Activated CD4-positive, alpha-beta T cell treated with anti-CD3 and anti-CD28 coated beads, Interleukin-2, Interleukin-6, amounts not matched to agents 100 ng/mL and 50 ng/mL, durations not matched to agents 16 hours and 8 hours (primary cell): ENCODE measurements at regions not wholly inside any gene's neighbourhood (a gene's known extent, or its start where the extent isn't known, plus 50 kb on each side); places are given as distances from the start of the nearest gene placed in this dataset.

Experiments
- DNase-seq: peaks from one replicate; pipeline ENCODE4 v3.0.0-alpha.2; 2020

DNA sequence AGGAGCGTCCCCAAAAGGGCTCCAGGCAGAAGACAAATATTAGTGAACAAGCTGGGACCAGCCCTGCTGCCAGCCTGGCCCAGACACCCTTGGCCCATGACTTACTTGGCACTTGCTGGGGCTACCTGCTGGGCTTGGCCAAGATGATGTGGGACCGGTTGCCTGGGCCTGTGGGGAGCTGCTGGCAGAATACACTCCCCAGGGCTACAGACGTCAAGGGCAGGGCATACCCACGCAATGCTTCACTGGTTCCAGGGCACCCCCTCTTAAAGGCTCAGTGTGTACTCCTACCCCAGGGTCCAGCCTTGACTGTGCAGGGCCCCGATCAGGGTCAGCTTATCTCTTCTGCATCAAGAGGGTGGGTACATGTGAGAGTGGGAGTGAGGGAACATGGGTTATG lies 106.5 kb upstream of the SLC2A1 start:
- no peak for DNase-seq

DNA sequence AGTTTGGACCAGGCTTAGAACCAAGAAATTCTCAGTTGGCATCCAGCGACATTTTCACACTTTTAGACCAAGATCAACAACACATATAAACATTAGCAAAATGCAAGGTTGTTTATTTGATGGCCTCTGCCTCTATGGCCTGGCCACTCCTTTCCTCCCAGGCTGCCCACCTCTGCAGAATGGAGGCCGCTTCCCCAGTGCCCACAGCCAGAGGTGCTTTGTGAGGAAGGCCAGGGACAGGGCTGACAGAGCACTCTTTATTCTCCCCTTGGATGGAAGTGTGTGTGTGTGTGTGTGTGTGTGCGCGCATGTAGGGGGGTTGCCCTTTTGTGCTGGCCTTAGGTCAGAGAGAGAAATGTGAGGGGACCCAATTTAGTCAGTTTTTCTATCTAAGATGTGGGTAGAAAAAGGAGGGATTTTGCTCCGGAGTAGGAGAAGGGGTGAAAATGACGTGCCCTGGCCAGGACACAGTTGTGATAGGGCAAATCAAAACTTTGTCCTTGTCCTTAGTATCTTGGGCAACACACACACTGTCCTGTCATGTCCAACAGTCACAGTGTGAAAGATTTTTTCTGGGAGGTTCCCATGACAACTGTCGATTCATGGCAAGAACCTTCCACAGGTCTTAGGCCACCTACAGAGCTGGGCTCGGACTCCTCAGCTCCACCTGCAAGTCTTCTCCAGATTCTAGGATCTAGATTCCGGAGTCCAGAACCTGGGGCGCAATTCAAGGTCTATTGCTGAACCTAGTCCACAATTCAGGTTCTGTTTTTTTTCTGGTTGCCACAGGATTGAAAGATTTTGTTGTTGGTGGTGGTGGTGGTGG lies 104.9 kb upstream of the SLC2A1 start:
- no peak for DNase-seq

DNA sequence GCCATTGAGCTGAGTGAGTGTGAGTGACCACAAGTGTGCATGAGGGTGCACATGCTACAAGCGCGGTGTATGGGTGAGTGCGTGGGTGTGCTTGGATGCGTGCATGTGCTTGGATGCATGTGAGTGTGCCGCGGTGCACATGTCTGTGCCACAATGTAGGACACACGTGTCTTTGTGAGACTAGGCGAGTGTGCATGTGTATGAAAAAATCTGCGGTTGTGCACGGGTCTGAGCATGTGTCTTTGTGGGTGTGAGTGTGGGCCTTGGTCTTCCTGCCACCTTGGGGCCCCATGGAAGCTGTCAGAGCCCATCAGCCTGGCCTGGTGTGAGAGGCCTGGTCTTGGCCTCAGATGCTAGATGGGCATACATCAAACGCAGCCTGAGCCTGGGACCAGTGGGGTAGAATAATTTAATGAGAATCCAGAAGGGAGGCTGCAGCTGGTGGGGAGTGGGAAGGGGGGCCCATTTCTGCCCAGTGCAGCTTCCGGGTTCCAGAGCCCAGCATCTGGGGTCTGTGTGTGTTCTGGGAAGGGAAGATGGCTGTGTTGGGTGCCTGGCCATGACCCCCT lies 103.9 kb upstream of the SLC2A1 start:
- DNase-seq, result no peak

DNA sequence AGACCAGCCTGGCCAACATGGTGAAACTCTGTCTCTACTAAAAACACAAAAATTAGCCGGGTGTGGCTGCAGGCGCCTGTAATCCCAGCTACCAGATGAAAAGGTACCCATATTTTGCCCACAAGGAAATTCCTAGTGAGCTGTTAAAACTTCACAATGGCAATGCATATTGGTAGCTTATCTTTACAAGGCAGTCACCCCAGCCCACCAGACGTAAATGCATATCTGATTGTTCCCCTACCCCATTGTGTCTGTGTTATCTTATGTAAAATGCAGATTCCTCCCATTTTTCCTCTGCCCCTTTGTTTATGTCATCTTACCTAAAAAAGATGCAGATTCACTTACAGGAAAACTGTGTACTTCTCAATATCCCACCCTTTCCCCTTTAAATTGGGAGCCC lies 103.1 kb upstream of the SLC2A1 start:
- DNase-seq, result no peak

DNA sequence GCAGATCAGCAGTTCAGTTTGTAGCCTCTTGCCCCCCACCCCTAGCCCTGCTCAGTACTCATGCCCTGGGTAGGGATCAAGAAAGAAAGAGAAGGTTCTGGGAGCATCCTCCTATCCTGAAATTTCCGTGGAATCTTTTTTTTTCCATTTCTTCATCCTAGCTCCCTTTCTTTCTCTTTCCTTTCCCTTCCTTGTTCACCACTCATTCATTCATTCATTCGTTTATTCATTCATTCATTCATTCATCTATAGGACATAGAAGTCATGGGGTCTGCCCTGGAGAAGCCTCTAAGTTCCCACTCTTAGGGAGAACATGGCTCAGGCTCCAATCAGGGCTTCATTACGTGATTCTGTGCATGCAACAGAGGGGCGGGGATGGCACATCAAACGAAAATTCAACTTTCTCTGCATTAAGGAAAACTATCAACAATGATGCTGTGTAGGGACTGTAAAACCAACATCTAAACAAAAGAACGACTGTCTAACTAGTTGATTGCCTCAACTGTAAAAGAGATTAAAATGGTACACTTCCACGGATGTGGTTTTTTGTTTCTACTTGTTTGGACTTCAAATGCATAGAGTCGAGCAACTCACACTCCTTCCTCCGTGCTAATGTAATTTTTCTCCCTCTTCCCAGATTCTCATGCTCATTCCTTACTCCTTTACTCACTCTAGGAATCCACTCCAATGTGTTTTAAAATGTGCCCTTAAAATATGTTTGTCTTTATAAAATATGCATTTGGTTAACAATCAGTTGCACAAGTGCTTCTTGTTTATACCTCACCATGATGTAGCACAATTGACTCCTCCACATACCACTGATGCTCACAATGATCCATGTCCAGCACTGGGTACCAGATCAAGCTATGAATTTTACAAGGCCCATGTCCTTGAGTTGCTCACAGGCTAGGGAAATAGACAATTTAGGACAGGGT lies 101.2 kb upstream of the SLC2A1 start:
- DNase-seq, result no peak

DNA sequence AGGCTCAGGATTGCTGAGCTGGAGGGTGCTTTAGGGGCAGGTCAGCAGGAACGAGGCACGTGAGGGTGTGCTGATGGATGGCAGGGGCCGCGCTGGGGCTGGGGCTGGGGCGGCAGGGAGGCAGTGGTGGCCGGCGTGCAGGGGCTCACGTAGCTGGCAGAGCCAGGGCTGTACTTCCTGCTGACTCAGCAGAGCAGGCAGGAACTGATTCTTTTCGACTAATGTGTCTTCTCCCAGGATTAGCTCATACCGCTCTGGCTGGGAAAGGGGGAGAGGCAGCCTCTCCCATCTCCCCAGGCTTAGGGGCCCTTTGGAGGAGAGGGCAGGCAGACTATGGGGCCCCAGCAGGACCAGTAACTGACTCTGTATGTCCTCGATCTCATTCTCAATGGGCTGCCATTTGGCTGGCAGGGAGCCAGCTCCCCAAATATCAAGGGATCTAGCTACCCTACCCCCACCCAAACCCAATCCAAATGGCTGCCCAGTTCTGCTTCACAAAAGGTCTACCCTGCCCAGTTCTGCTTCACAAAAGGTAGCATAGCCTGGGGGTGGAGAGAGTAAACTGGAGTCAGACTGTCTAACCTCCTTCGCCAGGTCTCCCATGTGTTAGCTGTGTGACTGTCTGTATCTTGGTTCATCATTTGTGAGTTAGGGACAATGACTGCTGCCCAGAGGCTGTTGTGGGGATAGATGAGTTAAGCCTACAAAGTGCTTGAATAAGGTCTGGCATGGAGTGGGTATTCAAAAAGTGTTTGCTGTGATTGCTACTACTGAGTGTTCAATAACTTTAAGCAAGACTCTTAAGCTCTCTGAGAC lies 100.1 kb upstream of the SLC2A1 start:
- peak; percentile 39 for DNase-seq

DNA sequence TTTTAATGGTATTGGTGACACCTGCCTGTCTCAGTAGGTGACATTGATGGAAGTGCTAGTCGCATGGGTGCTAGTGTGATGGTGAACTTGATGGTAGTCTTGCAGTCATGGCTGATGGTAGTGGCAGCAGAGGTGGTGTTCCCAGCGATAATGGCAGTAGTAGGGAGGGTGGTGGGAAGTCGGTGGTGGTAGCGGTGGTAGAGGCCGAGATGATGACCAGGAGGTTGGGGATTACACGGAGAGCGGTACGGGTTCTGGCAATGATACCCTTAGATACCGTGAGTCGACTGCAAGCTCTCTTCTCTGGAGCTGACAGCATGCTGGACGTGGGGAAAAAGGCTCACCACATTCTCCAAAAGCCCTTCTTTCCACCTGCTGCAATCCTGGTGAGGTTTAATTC lies 99.4 kb upstream of the SLC2A1 start:
- no peak for DNase-seq

DNA sequence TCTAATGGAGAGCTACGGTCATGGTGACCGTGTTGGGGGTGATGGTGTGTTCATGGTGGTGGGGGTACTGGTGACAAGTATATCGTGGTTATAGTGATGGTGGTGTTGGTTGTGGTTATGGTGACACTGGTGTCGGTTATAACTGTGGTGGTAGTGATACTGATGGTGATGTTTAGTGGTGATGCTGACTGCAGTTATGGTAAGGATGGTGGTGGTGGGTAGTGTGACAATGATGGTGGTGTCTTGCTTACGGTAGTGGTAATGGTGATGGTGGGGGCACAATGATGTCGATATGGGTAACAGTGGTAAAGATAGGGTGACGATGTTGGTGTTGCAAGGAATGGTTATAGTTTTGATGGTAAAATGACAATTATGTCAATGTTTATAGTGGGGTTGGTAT lies 98.9 kb upstream of the SLC2A1 start:
- DNase-seq, result no peak

DNA sequence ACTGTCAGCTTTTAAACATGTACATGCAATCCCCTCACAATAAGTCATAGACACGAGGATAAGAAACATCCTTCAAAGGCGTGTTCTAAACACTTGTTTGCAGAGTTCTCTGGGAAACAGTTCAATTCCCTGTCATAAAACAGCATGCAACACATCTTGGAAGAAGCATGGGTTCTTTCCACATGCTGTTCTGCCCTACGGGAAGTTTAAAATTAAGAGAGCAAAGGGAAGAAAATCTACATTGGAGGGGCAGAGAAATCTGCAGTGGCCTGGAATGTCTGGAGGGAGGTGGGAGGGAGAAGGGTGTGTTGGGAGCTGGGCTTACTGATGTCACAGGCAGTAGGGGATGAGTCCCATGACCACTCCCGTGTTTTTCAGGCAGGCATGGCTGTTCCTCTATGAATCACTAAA lies 98.3 kb upstream of the SLC2A1 start:
- no peak for DNase-seq

DNA sequence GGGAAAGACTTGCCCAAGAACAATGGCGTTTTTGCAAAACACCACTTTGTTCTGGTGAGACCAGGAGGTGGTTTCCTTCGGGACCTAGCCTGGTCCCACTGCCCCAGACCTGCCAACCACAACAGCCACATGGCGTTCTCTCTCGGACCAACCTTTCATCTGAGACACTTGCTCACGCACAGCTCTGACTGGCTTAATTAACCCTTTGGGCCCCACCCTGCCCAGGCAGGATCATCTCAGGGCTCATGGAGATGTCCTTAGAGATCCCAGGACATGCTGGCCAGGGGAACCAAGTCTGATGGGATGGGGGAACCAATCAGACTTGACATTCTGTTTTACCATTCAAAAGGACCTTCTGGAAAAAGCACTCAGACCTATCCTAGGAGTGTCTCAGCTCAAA lies 97.8 kb upstream of the SLC2A1 start:
- no peak for DNase-seq

DNA sequence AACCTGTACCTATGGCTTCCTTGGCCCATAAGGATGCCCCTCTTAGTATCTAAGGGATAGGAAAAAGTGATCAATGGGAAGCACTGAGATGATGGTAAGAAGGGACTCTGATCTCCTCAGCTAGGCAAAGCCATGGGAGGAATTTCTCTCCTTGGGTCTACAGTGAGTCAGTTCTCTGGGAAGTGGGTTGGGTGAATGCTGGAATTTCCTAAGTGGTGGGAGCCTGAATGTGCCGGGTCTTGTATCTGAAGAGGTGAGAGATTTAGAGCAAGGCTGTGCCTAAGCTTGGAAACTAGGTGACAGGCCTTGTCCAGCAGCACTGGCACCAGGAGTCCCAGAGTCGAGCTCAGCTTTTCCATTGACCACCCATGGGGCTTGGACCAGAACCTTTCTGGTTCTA lies 96.3 kb upstream of the SLC2A1 start:
- no peak for DNase-seq

DNA sequence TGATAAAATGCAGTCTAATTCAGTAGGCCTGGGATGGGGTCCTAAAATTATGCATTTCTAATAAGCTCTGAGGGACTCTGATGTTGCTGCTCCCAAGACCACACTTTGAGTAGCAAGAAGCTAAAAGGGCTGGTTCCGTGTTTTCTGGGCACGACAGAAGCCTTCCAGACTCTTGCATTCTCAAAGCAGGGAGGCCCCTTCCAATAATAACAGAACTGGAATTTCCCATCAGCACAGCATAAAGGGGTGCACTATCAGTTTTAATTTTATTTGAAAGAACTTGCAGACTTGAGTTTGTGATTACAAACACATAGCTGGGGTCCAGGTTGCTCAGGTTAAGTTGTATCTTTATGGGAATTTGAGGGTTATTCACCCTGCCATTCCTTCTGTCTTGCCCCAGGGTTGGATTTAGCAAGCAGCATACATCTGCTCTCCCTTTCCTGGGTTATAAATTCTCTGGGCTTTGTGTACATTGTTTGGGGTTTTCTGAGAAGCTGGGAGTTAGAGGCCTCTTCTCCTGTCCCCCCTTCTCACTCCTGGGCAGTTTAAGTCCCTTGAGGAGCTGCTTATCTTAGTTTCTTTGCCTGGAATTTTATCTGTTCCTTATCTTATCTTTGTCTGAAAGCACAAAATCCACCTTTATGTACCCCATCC lies 94.2 kb upstream of the SLC2A1 start:
- DNase-seq, result no peak

DNA sequence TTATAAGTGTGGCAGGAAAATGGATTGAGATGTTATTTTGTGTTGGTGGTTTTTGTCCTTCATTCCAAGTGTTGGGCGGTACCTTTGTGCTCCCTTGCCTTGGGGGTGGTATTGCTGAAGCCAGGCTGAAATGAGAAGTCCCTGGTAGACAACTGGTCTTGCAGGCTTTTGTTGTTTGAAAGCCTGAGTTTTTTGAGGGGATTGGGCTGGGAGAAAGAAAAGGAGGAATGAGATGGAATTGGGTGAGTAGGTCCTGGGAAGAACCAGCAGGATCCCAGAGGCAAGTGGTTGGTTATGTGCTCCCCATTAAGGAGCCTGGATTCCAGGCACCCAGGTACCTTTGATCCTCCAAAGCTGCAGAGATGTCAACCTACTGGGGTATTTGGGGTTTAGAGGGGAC lies 93.7 kb upstream of the SLC2A1 start:
- no peak for DNase-seq

DNA sequence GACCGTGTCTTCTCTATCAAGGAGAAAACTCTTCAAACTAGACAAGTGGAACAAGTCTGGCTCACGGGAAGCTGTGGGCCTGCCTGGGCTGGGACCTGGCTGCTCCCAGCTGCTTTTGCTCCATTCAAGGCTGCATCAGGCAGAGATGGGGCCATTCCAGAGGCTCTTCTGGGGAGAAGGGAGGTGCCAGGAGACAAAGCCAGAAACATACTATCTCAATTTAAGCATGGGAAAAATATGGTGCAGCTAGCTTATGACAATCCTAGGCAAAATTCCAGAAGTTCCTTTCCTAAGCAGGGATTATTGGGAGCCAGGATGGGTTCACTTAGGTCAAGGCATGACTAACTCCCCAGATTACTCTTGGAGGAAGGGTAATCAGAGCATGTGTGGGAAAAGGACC lies 90.8 kb upstream of the SLC2A1 start:
- no peak for DNase-seq

DNA sequence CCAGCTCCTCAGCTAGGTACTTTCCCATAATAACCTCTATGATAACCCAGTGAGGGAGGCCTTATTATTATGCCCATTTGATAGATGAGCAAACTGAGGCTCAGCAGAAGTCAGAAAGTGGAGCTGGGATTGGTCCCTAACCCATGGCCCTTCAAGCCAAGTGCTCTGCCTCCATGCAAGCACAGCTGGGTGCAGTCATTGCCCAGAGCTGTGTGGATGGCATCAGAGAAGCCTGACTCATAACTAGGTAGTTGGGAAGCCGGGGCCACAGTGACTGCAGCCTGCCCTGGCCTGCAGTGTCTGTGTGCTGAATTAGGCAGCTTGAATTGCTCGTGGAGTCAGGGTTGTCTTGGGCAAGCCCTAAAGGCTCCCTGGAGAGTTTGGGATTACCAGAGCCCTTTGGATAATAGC lies 89.9 kb upstream of the SLC2A1 start:
- DNase-seq, result no peak

DNA sequence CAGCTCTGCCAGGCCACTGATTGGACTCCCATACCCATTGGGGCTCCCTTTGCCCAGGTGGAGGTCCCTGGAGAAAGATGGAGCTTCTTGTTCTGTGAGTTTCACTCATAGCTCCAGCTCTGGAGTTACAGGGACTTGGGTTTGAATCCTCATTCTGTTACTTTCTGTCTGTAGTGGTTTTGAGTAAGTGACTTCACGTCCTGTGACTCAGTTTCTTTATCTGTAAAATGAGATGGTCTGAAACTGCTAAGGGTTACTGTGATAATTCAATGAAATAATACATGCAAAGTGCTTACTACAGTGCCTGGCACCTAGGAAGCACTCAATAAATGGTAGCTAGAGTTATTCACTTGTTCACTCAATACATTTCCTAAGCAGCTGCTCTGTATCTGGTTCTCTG lies 88.5 kb upstream of the SLC2A1 start:
- DNase-seq, result no peak

DNA sequence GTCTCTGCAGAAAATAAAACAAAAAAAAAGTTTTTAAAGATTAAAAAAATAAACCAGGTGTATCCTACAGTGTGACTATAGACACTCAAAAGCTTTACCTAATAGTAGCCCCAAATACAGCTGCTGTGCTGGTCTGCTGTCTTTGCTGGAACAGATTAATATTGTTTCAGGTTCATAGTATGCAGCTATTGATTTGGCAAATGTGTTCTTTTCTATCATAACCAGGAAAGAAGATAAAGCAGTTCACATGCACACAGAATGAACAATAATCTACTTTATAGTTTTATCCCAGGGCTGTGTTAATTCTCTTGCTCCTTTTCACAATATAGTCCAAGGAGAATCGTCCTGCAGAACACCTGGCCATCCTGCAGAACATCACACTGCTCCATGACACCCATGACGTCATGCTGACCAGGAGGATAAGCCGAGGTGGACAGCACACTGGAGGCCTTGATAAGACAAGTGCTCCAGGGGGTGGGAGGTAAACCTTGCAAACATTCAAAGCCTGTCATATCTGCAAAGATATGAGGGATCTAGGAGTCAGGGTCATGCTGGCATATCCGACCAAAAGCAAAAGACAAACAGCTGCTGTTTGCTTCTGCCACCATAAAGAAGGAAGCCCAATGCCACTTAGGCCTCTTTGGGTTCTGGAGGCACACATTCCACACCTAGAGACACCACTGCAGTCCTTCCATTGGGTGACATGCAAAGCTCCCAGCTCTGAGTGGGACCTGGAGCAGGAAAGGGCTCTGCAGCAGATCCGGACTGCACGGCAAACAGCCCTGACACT lies 86.1 kb upstream of the SLC2A1 start:
- DNase-seq, result no peak

DNA sequence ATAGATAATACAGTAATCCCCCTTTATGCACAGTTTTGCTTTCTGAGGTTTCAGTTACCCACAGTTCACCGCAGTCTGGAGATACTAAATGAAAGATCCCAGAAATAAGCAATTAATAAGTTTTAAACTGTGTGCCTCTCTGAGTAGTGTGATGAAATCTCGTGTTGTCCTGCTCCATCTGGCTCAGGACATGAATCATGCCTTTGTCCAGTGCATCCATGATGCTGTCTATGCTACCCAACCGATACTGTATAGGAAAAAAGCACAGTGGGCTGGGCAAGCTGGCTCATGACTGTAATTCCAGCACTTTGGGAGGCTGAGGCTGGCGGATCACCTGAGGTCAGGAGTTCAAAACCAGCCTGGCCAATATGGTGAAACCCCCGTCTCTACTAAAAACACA lies 85.0 kb upstream of the SLC2A1 start:
- DNase-seq, result no peak

DNA sequence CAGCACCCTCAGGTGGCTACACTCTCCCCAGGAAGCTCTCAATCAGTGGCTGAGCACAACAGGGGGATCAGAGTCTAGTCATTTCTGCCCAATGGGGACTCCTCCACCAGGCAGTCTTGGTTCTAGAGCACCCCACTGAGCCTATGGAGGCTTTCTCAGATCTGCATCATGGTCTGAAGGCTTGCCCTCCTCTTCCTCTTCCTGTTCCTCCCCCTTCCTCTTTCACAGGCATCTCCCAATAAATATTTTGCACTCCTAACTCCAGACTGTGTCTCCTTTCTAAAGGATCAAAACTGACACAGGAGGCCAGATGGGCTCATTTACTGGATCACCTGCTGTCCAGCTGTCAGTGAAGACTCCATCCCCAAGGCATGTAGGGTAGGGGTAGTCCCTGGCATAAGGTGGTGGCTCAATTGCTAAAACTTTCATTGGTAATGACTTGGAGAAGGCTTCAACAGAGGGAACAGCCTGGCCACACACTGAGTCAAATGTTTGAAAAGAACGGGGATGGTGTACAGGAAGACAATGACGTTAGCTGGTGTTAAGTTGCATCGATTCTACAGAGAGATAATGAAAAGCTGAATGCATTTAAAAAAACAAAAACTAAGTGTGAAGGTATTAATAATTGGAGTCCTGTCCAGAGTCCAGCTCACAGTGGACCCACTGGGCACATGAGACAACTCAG lies 84.2 kb upstream of the SLC2A1 start:
- DNase-seq, result no peak

DNA sequence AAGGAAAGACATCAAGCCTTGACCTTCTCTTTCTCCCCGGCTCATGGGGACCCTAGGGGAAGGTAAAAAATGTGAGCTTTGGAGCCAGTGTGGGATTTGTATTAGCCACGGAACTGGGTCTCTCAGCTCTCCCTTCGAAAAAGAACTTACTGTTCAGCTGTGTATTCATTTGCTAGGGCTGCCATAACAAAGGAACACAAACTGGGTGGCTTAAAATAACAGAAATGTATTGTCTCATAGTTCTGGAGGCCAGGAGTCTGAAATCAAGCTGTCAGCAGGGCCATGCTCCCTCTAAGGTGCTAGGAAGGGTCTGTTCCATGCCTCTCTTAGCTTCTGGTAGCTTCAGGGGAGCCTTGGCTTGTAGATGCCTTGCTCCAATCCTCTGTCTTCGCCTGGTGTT lies 83.5 kb upstream of the SLC2A1 start:
- DNase-seq, result no peak

DNA sequence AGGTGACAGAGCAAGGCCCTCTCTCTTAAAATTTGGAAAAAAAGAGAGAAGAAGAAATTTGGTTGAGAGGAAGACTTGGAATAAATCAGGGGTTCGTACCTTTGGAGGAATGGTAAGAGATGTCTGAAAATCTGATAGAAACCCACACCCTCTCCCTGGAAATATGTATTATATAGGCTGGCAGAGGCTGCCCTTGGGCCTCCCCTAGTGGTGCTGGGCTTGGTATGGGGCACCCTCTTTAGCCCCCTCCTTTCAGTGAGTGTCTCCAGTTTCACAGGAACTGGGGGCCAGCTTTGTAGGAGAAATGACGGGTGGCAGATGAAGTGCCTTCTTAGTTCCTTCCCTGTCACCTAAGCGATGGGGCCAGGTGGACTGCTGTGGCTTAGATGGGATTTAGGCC lies 82.9 kb upstream of the SLC2A1 start:
- DNase-seq, result no peak
